GM12865 (cell line): ENCODE measurements at regions not wholly inside any gene's neighbourhood (a gene's known extent, or its start where the extent isn't known, plus 50 kb on each side); places are given as distances from the start of the nearest gene placed in this dataset.

Experiments
- DNase-seq: peaks from one replicate; pipeline ENCODE4 v3.0.0; 2010; ENCODE audit warnings: low read depth
- H3K4me3 ChIP-seq: 2 replicates; pipeline ENCODE4 v1.5.1; 2011; ENCODE audit warnings: mild to moderate bottlenecking, low read depth, low read length, control low read depth
- CTCF ChIP-seq: IDR thresholded peaks from 2 replicates; pipeline ENCODE4 v1.5.1; 2011; ENCODE audit warnings: low read length, control low read depth, low read depth, inconsistent platforms; ENCODE audit not compliant: insufficient read depth; ENCODE audit errors: missing control alignments

GRCh38 chr6:129954749-129955431, 63.5 kb upstream of the L3MBTL3 start:
- no peak overlapping the region for H3K4me3 ChIP-seq
- no peak for DNase-seq
- no peak for TF ChIP-seq CTCF

DNA sequence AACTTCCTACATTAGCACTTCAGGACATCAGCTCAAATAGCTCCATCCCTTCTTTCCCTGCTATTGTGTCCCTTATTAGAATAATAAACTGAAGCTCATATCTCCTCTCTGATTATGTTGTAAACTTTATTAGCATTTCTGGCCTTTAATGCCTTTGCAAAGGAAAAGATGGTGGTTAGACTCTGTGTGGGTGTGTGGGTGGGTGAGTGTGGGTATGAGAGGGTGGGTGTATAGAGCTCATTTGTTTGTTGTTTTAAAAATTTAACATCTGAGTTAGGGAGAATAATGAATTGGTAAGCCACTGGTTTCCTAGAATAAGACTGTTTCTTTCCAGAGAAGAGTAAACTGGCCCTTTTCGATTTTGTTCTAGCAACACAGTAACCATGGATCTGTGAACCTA, 70.6 kb upstream of the L3MBTL3 start:
- H3K4me3 ChIP-seq = no peak overlapping the region
- DNase-seq = no peak
- no peak for TF ChIP-seq CTCF

DNA sequence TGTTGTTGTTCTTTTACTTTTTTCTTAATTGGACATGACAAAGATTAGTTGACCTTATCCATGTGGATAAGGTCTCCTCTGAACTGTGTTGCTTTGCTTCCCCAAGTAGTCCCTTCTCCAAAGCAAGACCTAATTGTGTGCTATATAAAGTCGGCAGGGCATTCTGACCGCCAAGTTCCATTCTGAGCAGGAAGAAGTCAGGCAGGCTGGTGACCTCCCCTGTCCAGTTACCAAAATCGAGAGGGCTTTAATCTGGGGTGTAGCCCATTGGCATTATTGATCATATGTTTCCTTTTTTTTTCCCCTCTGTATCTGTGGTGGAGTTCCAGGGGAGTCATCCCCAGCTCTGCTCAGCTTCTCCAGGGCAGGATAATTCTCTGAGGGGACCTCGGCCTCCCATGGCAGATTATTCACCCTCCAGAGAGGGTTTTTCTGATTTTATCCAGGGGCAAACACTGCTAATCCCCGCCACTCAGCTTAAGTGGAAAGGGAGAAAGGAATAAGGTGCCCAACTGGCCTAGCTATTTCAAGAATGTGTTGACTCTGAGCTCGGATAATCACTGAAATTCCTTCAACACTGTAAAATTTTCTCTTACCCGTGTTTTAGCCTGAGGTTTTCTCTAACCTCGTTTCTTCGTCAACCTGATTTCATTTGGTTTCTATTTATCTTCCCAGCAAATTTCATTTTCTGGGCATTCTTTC, 71.8 kb upstream of the L3MBTL3 start:
- no peak for TF ChIP-seq CTCF
- DNase-seq = no peak
- H3K4me3 ChIP-seq = no peak overlapping the region

- no peak overlapping the region for H3K4me3 ChIP-seq
- no peak for DNase-seq
- no peak for TF ChIP-seq CTCF
These were observed 74.6 kb upstream of the L3MBTL3 start for GRCh38 chr6:129943637-129944271.

- no peak for TF ChIP-seq CTCF
- DNase-seq = no peak
- no peak overlapping the region for H3K4me3 ChIP-seq
These were observed 77.8 kb upstream of the L3MBTL3 start for GRCh38 chr6:129940454-129941195.

GRCh38 chr6:129938249-129939020, 77.3 kb upstream of the TMEM244 start:
- TF ChIP-seq CTCF = no peak
- H3K4me3 ChIP-seq = no peak overlapping the region
- DNase-seq = no peak
